Fibroblast of pulmonary artery (primary cell): ENCODE measurements at regions not wholly inside any gene's neighbourhood (a gene's known extent, or its start where the extent isn't known, plus 50 kb on each side); places are given as distances from the start of the nearest gene placed in this dataset.

ENCODE experiments used
- DNase-seq: peaks from one replicate; pipeline ENCODE4 v3.0.0-alpha.2; 2010; ENCODE audit warnings: low read depth
- H3K4me3 ChIP-seq: replicated peaks from 2 replicates; pipeline ENCODE4 v1.5.1; 2011; ENCODE audit warnings: low read depth, mild to moderate bottlenecking, control low read depth, low read length, moderate library complexity
- CTCF ChIP-seq: IDR thresholded peaks from 2 replicates; pipeline ENCODE4 v1.5.1; 2011; ENCODE audit warnings: mild to moderate bottlenecking, control low read depth, low read length, inconsistent platforms; ENCODE audit errors: missing control alignments

- no peak overlapping the region for H3K4me3 ChIP-seq
- TF ChIP-seq CTCF, result no peak
- no peak for DNase-seq
These were observed 112.5 kb downstream of the RPS24 start for GRCh38 chr10:78146200-78146599.

- no peak for DNase-seq
- no peak overlapping the region for H3K4me3 ChIP-seq
- TF ChIP-seq CTCF, result no peak
These were observed 113.5 kb downstream of the RPS24 start for GRCh38 chr10:78147202-78147601.

GRCh38 chr10:78148216-78148960, 114.7 kb downstream of the RPS24 start:
- H3K4me3 ChIP-seq, result no peak overlapping the region
- DNase-seq, result no peak
- no peak for TF ChIP-seq CTCF

- TF ChIP-seq CTCF, result no peak
- peak; percentile 13 for DNase-seq
- H3K4me3 ChIP-seq, result no peak overlapping the region
These were observed 115.4 kb downstream of the RPS24 start for GRCh38 chr10:78148961-78149612.

GRCh38 chr10:78150756-78151155, 117.1 kb downstream of the RPS24 start:
- H3K4me3 ChIP-seq, result no peak overlapping the region
- no peak for DNase-seq
- no peak for TF ChIP-seq CTCF

- no peak overlapping the region for H3K4me3 ChIP-seq
- no peak for DNase-seq
- TF ChIP-seq CTCF, result no peak
These were observed 122.1 kb downstream of the RPS24 start for GRCh38 chr10:78155722-78156121.
